IMR-90 (cell line): ENCODE measurements at regions not wholly inside any gene's neighbourhood (a gene's known extent, or its start where the extent isn't known, plus 50 kb on each side); places are given as distances from the start of the nearest gene placed in this dataset.

ENCODE experiments used
- ATAC-seq: fragments of 200-7000 bp; cut with Tn5 transposase; 2 replicates; pipeline ENCODE4 v1.9.1; 2020; ENCODE audit warnings: low read depth, mild to moderate bottlenecking, moderate library complexity
- BruUV-seq: library from RNA; stranded (reverse); fragments of 400-500 nt; replicated peaks from 2 replicates; lab custom pipeline; 2021; lab: Mats Ljungman, UMichigan
- CTCF ChIA-PET: fragments of 300-600 bp; formaldehyde crosslinking; extraction: SDS; loops from one replicate; lab custom pipeline; 2021; ENCODE audit warnings: antibody characterized with exemption; lab: Yijun Ruan, JAX
- POLR2A ChIA-PET: fragments of 300-600 bp; sonication (Branson Sonifier 250); formaldehyde crosslinking; loops from one replicate; lab custom pipeline; 2022; ENCODE audit warnings: antibody characterized with exemption; ENCODE audit not compliant: unreplicated experiment; lab: Charles Lee
- DNase-seq: peaks from one replicate; pipeline ENCODE4 v3.0.0; 2013
- H2AFZ ChIP-seq: replicated peaks from 2 replicates; pipeline ENCODE3; 2013; ENCODE audit warnings: low read length, mild to moderate bottlenecking; ENCODE audit not compliant: poor library complexity
- H2AK5ac ChIP-seq: 2 replicates; pipeline ENCODE4 v1.6.1; 2013; ENCODE audit warnings: low read depth, low read length, inconsistent platforms
- H2AK9ac ChIP-seq: replicated peaks from 2 replicates; pipeline ENCODE3; 2013; ENCODE audit warnings: mild to moderate bottlenecking, low read depth, low read length, moderate library complexity; ENCODE audit not compliant: poor library complexity
- H2BK120ac ChIP-seq: 2 replicates; pipeline ENCODE4 v1.6.1; 2013; ENCODE audit warnings: low read depth, low read length, inconsistent platforms
- H2BK15ac ChIP-seq: 3 replicates; pipeline ENCODE4 v1.6.1; 2013; ENCODE audit warnings: low read depth, low read length, inconsistent platforms
- H2BK20ac ChIP-seq: 2 replicates; pipeline ENCODE4 v1.6.1; 2013; ENCODE audit warnings: low read depth, mild to moderate bottlenecking, inconsistent platforms, low read length, moderate library complexity
- H2BK5ac ChIP-seq: 2 replicates; pipeline ENCODE4 v1.6.1; 2013; ENCODE audit warnings: mild to moderate bottlenecking, low read depth, low read length, inconsistent platforms; ENCODE audit not compliant: poor library complexity, severe bottlenecking
- H3K14ac ChIP-seq: replicated peaks from 2 replicates; pipeline ENCODE4 v1.6.1; 2013; ENCODE audit warnings: low read depth, low read length, inconsistent platforms
- H3K18ac ChIP-seq: 2 replicates; pipeline ENCODE4 v1.6.1; 2013; ENCODE audit warnings: low read depth, low read length, control low read depth
- H3K23ac ChIP-seq: 2 replicates; pipeline ENCODE4 v1.6.1; 2013; ENCODE audit warnings: low read depth, low read length, inconsistent platforms
- H3K27ac ChIP-seq: 2 replicates; pipeline ENCODE4 v1.5.1; 2013; ENCODE audit warnings: mild to moderate bottlenecking, control low read depth, low read length; ENCODE audit not compliant: insufficient read depth
- H3K27me3 ChIP-seq: 2 replicates; pipeline ENCODE4 v1.6.1; 2013; ENCODE audit warnings: low read length; ENCODE audit not compliant: control insufficient read depth, insufficient read depth
- H3K36me3 ChIP-seq: 2 replicates; pipeline ENCODE4 v1.6.1; 2013; ENCODE audit warnings: low read length, mixed read lengths; ENCODE audit not compliant: control insufficient read depth, insufficient read depth
- H3K4ac ChIP-seq: 2 replicates; pipeline ENCODE4 v1.6.1; 2013; ENCODE audit warnings: low read depth, low read length, inconsistent platforms
- H3K4me1 ChIP-seq: 2 replicates; pipeline ENCODE4 v1.6.1; 2013; ENCODE audit warnings: low read length, mixed read lengths; ENCODE audit not compliant: control insufficient read depth, insufficient read depth
- H3K4me2 ChIP-seq: 2 replicates; pipeline ENCODE4 v1.6.1; 2013; ENCODE audit warnings: low read depth, mild to moderate bottlenecking, control low read depth, low read length, moderate library complexity
- H3K4me3 ChIP-seq: 2 replicates; pipeline ENCODE4 v1.5.1; 2013; ENCODE audit warnings: low read depth, mild to moderate bottlenecking, control low read depth, low read length, moderate library complexity; ENCODE audit not compliant: insufficient read depth
- H3K56ac ChIP-seq: 2 replicates; pipeline ENCODE4 v1.6.1; 2013; ENCODE audit warnings: low read length, inconsistent platforms; ENCODE audit not compliant: insufficient read depth; ENCODE audit errors: extremely low read depth
- H3K79me1 ChIP-seq, 2 experiments: 2 replicates each; pipeline ENCODE4 v1.6.1; 2013; ENCODE audit warnings: low read length in 2 of 2, inconsistent platforms in 1 of 2, low read depth in 1 of 2
- H3K9ac ChIP-seq: 2 replicates; pipeline ENCODE4 v1.6.1; 2013; ENCODE audit warnings: low read depth, low read length, control low read depth
- H3K9me1 ChIP-seq: 2 replicates; pipeline ENCODE4 v1.6.1; 2013; ENCODE audit warnings: low read length, inconsistent platforms; ENCODE audit not compliant: insufficient read depth
- H3K9me3 ChIP-seq: 2 replicates; pipeline ENCODE4 v1.6.1; 2013; ENCODE audit warnings: low read length; ENCODE audit not compliant: control insufficient read depth, insufficient read depth
- H4K20me1 ChIP-seq: 2 replicates; pipeline ENCODE4 v1.6.1; 2013; ENCODE audit warnings: low read length, inconsistent platforms; ENCODE audit not compliant: insufficient read depth
- H4K5ac ChIP-seq: 2 replicates; pipeline ENCODE4 v1.6.1; 2013; ENCODE audit warnings: mild to moderate bottlenecking, low read depth, low read length, control low read depth
- H4K8ac ChIP-seq, 2 experiments: 2 replicates each; pipeline ENCODE4 v1.6.1; 2013; ENCODE audit warnings: low read depth in 2 of 2, low read length in 2 of 2, control low read depth in 1 of 2, inconsistent platforms in 1 of 2
- H4K91ac ChIP-seq: 2 replicates; pipeline ENCODE4 v1.6.1; 2013; ENCODE audit warnings: low read depth, low read length, inconsistent platforms; ENCODE audit not compliant: insufficient read depth
- BHLHE40 ChIP-seq: fragments of 150-350 bp; IDR thresholded peaks from 2 replicates; pipeline ENCODE4 v1.6.1; 2016; ENCODE audit warnings: mild to moderate bottlenecking, low read depth, low read length
- CEBPB ChIP-seq: IDR thresholded peaks from 2 replicates; pipeline ENCODE4 v1.6.1; 2012; ENCODE audit warnings: low read depth, low read length, improper control_type of control experiment
- CHD1 ChIP-seq: IDR thresholded peaks from 2 replicates; pipeline ENCODE4 v1.6.1; 2012; ENCODE audit warnings: low read depth, low read length, improper control_type of control experiment
- FOS ChIP-seq: fragments of 150-350 bp; IDR thresholded peaks from 2 replicates; pipeline ENCODE4 v1.6.1; 2016; ENCODE audit warnings: low read depth, low read length
- MAZ ChIP-seq: IDR thresholded peaks from 2 replicates; pipeline ENCODE4 v1.6.1; 2012; ENCODE audit warnings: low read depth, mild to moderate bottlenecking, low read length, improper control_type of control experiment, moderate library complexity, borderline replicate concordance
- MXI1 ChIP-seq: IDR thresholded peaks from 2 replicates; pipeline ENCODE4 v1.6.1; 2012; ENCODE audit warnings: low read depth, mild to moderate bottlenecking, low read length, moderate library complexity, borderline replicate concordance
- NFE2L2 ChIP-seq: fragments of 150-350 bp; IDR thresholded peaks from 2 replicates; pipeline ENCODE4 v1.6.1; 2016; ENCODE audit warnings: low read depth, mild to moderate bottlenecking, low read length
- RCOR1 ChIP-seq: IDR thresholded peaks from 2 replicates; pipeline ENCODE4 v1.6.1; 2012; ENCODE audit warnings: mild to moderate bottlenecking, low read length, improper control_type of control experiment; ENCODE audit not compliant: insufficient replicate concordance
- RFX5 ChIP-seq: IDR thresholded peaks from 2 replicates; pipeline ENCODE4 v1.8.0; 2012; ENCODE audit warnings: low read depth, mild to moderate bottlenecking, low read length, moderate library complexity
- WGBS, 2 experiments: methylation state at CpG; one replicate each; pipeline versions ENCODE4 v1.1.5 to v1.1.7; 2013; ENCODE audit warnings: missing lambda C conversion rate in 2 of 2; ENCODE audit not compliant: insufficient read length in 1 of 2; ENCODE audit errors: extremely low coverage in 2 of 2; 5-methylcytosine and 5-hydroxymethylcytosine counted together
- dilution Hi-C: fragments of 300-500 bp; cut with HindIII; formaldehyde crosslinking; loops from one replicate; pipeline ENCODE4 v1.14.3; 2018; ENCODE audit warnings: low sequenced_read_pairs; ENCODE audit not compliant: unreplicated experiment
- in situ Hi-C: fragments of 300-500 bp; cut with MboI; formaldehyde crosslinking; loops from 3 replicates; pipeline ENCODE4 v1.14.3; 2019; ENCODE audit warnings: low sequenced_read_pairs, inconsistent platforms, mixed read lengths
- intact Hi-C: fragments of 100-400 bp; cut with micrococcal nuclease; formaldehyde crosslinking; loops from 2 replicates; pipeline ENCODE4 v1.10.0; 2022
- TF ChIP-seq, protein P1 (sequence below): conservative IDR thresholded peaks from 2 replicates; pipeline ENCODE4 v1.5.1; 2012; ENCODE audit warnings: mild to moderate bottlenecking, low read depth, low read length, improper control_type of control experiment
- TF ChIP-seq, protein P2 (sequence below): fragments of 150-350 bp; IDR thresholded peaks from 2 replicates; pipeline ENCODE4 v1.6.1; 2016; ENCODE audit warnings: low read depth, mild to moderate bottlenecking, low read length, moderate library complexity, borderline replicate concordance

DNA sequence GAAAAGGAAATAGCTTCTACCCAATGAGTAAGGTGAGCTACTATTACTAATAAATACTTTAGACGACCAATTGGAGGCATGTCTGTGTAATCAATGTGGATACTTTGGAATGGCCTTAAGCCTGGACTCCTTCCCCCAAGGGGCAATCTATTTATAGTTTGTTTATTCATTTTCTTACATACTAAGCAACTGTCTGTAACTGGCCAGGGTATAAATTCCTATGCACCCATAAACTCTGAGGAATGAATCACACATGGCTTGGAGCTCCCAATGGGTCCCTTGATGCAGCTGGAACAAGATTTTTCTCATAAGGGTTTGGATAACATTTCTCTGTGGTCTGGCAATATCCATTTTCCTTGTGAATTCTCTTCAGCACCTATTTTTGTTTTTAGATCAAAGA lies 506.8 kb downstream of the EDEM1 start:
- no peak overlapping the region for H3K18ac ChIP-seq
- H3K9me1 ChIP-seq: no peaks in the 10 kb centered on the region
- no peak overlapping the region for H3K14ac ChIP-seq
- H3K56ac ChIP-seq: no peak overlapping the region
- H2BK20ac ChIP-seq: no peak overlapping the region
- no peaks in the 10 kb centered on the region for H3K36me3 ChIP-seq
- in situ Hi-C loops: no loop called here
- H3K79me1 ChIP-seq: no peaks in the 10 kb centered on the region
- H2BK15ac ChIP-seq: no peak overlapping the region
- no peak overlapping the region for H3K9ac ChIP-seq
- H4K5ac ChIP-seq: no peak overlapping the region
- H4K20me1 ChIP-seq: no peaks in the 10 kb centered on the region
- H3K4me2 ChIP-seq: no peak overlapping the region
- POLR2A ChIA-PET: no interaction called here
- H3K4me3 ChIP-seq: no peak overlapping the region
- ATAC-seq (no peak), DNase-seq (no peak)
- no peak overlapping the region for H3K27ac ChIP-seq
- no peak overlapping the region for H2AK5ac ChIP-seq
- CTCF ChIA-PET: no interaction called here
- no CpG with 5 or more reads among the region's 1 CpG for WGBS, 2 experiments
- peaks cover 14% of the 10 kb centered on the region for H3K9me3 ChIP-seq
- H4K8ac ChIP-seq: no peak overlapping the region
- no peak overlapping the region for H4K91ac ChIP-seq
- no peak overlapping the region for H2AK9ac ChIP-seq
- H2BK120ac ChIP-seq: no peak overlapping the region
- no peak overlapping the region for H3K23ac ChIP-seq
- BruUV-seq: no TSS peak
- no peaks in the 10 kb centered on the region for H3K27me3 ChIP-seq
- H2BK5ac ChIP-seq: no peak overlapping the region
- intact Hi-C loops: no loop called here
- TF ChIP-seq MAZ: no peak
- TF ChIP-seq, protein P1, sequence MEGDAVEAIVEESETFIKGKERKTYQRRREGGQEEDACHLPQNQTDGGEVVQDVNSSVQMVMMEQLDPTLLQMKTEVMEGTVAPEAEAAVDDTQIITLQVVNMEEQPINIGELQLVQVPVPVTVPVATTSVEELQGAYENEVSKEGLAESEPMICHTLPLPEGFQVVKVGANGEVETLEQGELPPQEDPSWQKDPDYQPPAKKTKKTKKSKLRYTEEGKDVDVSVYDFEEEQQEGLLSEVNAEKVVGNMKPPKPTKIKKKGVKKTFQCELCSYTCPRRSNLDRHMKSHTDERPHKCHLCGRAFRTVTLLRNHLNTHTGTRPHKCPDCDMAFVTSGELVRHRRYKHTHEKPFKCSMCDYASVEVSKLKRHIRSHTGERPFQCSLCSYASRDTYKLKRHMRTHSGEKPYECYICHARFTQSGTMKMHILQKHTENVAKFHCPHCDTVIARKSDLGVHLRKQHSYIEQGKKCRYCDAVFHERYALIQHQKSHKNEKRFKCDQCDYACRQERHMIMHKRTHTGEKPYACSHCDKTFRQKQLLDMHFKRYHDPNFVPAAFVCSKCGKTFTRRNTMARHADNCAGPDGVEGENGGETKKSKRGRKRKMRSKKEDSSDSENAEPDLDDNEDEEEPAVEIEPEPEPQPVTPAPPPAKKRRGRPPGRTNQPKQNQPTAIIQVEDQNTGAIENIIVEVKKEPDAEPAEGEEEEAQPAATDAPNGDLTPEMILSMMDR: no peak
- no peak for TF ChIP-seq MXI1
- TF ChIP-seq, protein P2, sequence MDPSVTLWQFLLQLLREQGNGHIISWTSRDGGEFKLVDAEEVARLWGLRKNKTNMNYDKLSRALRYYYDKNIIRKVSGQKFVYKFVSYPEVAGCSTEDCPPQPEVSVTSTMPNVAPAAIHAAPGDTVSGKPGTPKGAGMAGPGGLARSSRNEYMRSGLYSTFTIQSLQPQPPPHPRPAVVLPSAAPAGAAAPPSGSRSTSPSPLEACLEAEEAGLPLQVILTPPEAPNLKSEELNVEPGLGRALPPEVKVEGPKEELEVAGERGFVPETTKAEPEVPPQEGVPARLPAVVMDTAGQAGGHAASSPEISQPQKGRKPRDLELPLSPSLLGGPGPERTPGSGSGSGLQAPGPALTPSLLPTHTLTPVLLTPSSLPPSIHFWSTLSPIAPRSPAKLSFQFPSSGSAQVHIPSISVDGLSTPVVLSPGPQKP: no peak
- no peak for TF ChIP-seq RFX5
- TF ChIP-seq NFE2L2: no peak
- no peak for TF ChIP-seq CHD1
- TF ChIP-seq CEBPB: no peak
- TF ChIP-seq RCOR1: no peak
- no peak for TF ChIP-seq BHLHE40
- TF ChIP-seq FOS: no peak
- no peak overlapping the region for H2AFZ ChIP-seq
- H3K4ac ChIP-seq: no peak overlapping the region
- no peaks in the 10 kb centered on the region for H3K4me1 ChIP-seq
- dilution Hi-C loops: no loop called here
